ENCODE measurements at regions not wholly inside any gene's neighbourhood (a gene's known extent, or its start where the extent isn't known, plus 50 kb on each side); places are given as distances from the start of the nearest gene placed in this dataset.
"Not testable (repeated sequence)": the region's sequence is repeated elsewhere in the genome, so short reads cannot be mapped to it uniquely, and the experiment has no call there.

- no peak overlapping the region for H3K27ac Mint-ChIP-seq
- no peak for TF ChIP-seq CTCF (IDR thresholded peaks at IDR 0.05; ENCODE audit: unreplicated experiment)
- no peaks in the 10 kb centered on the region for H3K4me1 Mint-ChIP-seq
- H3K4me3 Mint-ChIP-seq = no peak overlapping the region
- peaks cover 19% of the 10 kb centered on the region for H3K9me3 Mint-ChIP-seq
- no peak for DNase-seq (ENCODE audit: low spot score in 2 of 2, unreplicated experiment in 2 of 2)
- no peaks in the 10 kb centered on the region for H3K27me3 Mint-ChIP-seq (ENCODE audit: low read depth)
- H3K36me3 Mint-ChIP-seq = no peaks in the 10 kb centered on the region
Observed at GRCh38 chr5:84718377-84718776, 333.7 kb upstream of the EDIL3 start.

GRCh38 chr5:84715686-84716085 lies 331.0 kb upstream of the EDIL3 start:
- Mint-ChIP-seq H3K27ac (no peak overlapping the region), H3K9me3 (peaks cover 19% of the 10 kb centered on the region), H3K4me1 (no peaks in the 10 kb centered on the region), H3K4me3 (no peak overlapping the region), H3K36me3 (no peaks in the 10 kb centered on the region), H3K27me3 (ENCODE audit: low read depth) (no peaks in the 10 kb centered on the region)
- no peak for TF ChIP-seq CTCF (IDR thresholded peaks at IDR 0.05; ENCODE audit: unreplicated experiment)
- no peak for DNase-seq (ENCODE audit: low spot score in 2 of 2, unreplicated experiment in 2 of 2)

- H3K4me1 Mint-ChIP-seq = no peaks in the 10 kb centered on the region
- H3K27me3 Mint-ChIP-seq (ENCODE audit: low read depth) = no peaks in the 10 kb centered on the region
- DNase-seq (ENCODE audit: low spot score in 2 of 2, unreplicated experiment in 2 of 2) = no peak
- H3K27ac Mint-ChIP-seq = no peak overlapping the region
- H3K36me3 Mint-ChIP-seq = no peaks in the 10 kb centered on the region
- H3K9me3 Mint-ChIP-seq = peaks cover 17% of the 10 kb centered on the region
- no peak for TF ChIP-seq CTCF (IDR thresholded peaks at IDR 0.05; ENCODE audit: unreplicated experiment)
- no peak overlapping the region for H3K4me3 Mint-ChIP-seq
Observed at GRCh38 chr5:84715091-84715490, 330.4 kb upstream of the EDIL3 start.

- H3K27ac Mint-ChIP-seq = no peak overlapping the region
- H3K4me3 Mint-ChIP-seq = no peak overlapping the region
- peaks cover 6% of the 10 kb centered on the region for H3K9me3 Mint-ChIP-seq
Observed at GRCh38 chr5:84709075-84709474, 324.4 kb upstream of the EDIL3 start.

GRCh38 chr5:84706678-84707641 lies 322.3 kb upstream of the EDIL3 start:
- no peaks in the 10 kb centered on the region for H3K36me3 Mint-ChIP-seq
- H3K9me3 Mint-ChIP-seq = peaks cover 6% of the 10 kb centered on the region
- H3K27ac Mint-ChIP-seq = no peak overlapping the region
- no peak for TF ChIP-seq CTCF (IDR thresholded peaks at IDR 0.05; ENCODE audit: unreplicated experiment)
- no peaks in the 10 kb centered on the region for H3K27me3 Mint-ChIP-seq (ENCODE audit: low read depth)
- H3K4me1 Mint-ChIP-seq = no peaks in the 10 kb centered on the region
- H3K4me3 Mint-ChIP-seq = no peak overlapping the region
- no peak for DNase-seq (ENCODE audit: low spot score in 2 of 2, unreplicated experiment in 2 of 2)

More at GRCh38 chr5:84709075-84709474, 324.4 kb upstream of the EDIL3 start:
- Mint-ChIP-seq H3K36me3 (no peaks in the 10 kb centered on the region), H3K4me1 (no peaks in the 10 kb centered on the region), H3K27me3 (ENCODE audit: low read depth) (no peaks in the 10 kb centered on the region)
- no peak for DNase-seq (ENCODE audit: low spot score in 2 of 2, unreplicated experiment in 2 of 2)
- no peak for TF ChIP-seq CTCF (IDR thresholded peaks at IDR 0.05; ENCODE audit: unreplicated experiment)

GRCh38 chr5:84700545-84700944 lies 315.9 kb upstream of the EDIL3 start:
- H3K36me3 Mint-ChIP-seq; H3K4me1 Mint-ChIP-seq; H3K4me3 Mint-ChIP-seq; H3K27me3 Mint-ChIP-seq (ENCODE audit: low read depth); DNase-seq (ENCODE audit: low spot score in 2 of 2, unreplicated experiment in 2 of 2); H3K27ac Mint-ChIP-seq: not testable (repeated sequence)
- H3K9me3 Mint-ChIP-seq = peaks cover 32% of the 10 kb centered on the region
